K562 (cell line): ENCODE measurements at regions not wholly inside any gene's neighbourhood (a gene's known extent, or its start where the extent isn't known, plus 50 kb on each side); places are given as distances from the start of the nearest gene placed in this dataset.

Experiments used
- ATAC-seq: fragments of 200-7000 bp; cut with Tn5 transposase; 3 replicates; pipeline ENCODE4 v1.9.1; 2020; ENCODE audit warnings: moderate library complexity
- BruUV-seq: library from RNA; stranded (reverse); fragments of 400-500 nt; replicated peaks from 2 replicates; lab custom pipeline; 2021; lab: Mats Ljungman, UMichigan
- CTCF ChIA-PET: fragments of 300-600 bp; formaldehyde crosslinking; extraction: SDS; loops from one replicate; lab custom pipeline; 2021; ENCODE audit warnings: low intra/inter-chr PET ratio; lab: Yijun Ruan, JAX
- POLR2A ChIA-PET: fragments of 300-600, 350-650 bp; sonication (Branson Sonifier 250); formaldehyde crosslinking; extraction: SDS; loops from one replicate; lab custom pipeline; 2021; ENCODE audit warnings: antibody characterized with exemption, inconsistent platforms; lab: Yijun Ruan, JAX
- DNase-seq, 4 experiments: peaks; one replicate each; pipeline versions ENCODE4 v3.0.0 to v3.0.0-alpha.2; 2011 to 2018; ENCODE audit warnings: low spot score in 3 of 4, mixed read lengths in 3 of 4; ENCODE audit errors: extremely low read depth in 1 of 4
- FAIRE-seq: peaks from 2 replicates; lab custom pipeline; 2011; peaks lifted over from hg19 to GRCh38; lab: Jason Lieb, UNC
- H2AFZ ChIP-seq: 2 replicates; pipeline ENCODE4 v1.6.0; 2011; ENCODE audit warnings: low read depth, low read length, control low read depth, inconsistent platforms
- H3K27ac ChIP-seq: fragments of 200-600 bp; 3 replicates; pipeline ENCODE4 v1.8.0; 2011; ENCODE audit warnings: low read depth, mild to moderate bottlenecking, control low read depth, inconsistent platforms, low read length, moderate library complexity, mixed read lengths; ENCODE audit errors: extremely low read depth
- H3K27me3 ChIP-seq, 2 experiments: fragments of 300-600 bp in 1 of 2; 2 replicates in 1 of 2; 3 replicates in 1 of 2; pipeline versions ENCODE4 v1.6.0 to v1.8.0; 2011; ENCODE audit warnings: inconsistent platforms in 2 of 2, low read length in 2 of 2, mild to moderate bottlenecking in 1 of 2, mixed read lengths in 1 of 2, moderate library complexity in 1 of 2; ENCODE audit not compliant: control insufficient read depth in 2 of 2, insufficient read depth in 2 of 2
- H3K36me3 ChIP-seq: fragments of 300-600 bp; 3 replicates; pipeline ENCODE4 v1.8.0; 2011; ENCODE audit warnings: mild to moderate bottlenecking, low read length, inconsistent platforms; ENCODE audit not compliant: control insufficient read depth, insufficient read depth
- H3K4me1 ChIP-seq, 2 experiments: fragments of 200-600 bp in 1 of 2; replicated peaks in 1 of 2; 2 replicates in 1 of 2; 3 replicates in 1 of 2; pipeline versions ENCODE4 v1.5.1 to v1.8.0; 2011; ENCODE audit warnings: inconsistent platforms in 2 of 2, low read length in 2 of 2, mild to moderate bottlenecking in 1 of 2, mixed read lengths in 1 of 2, moderate library complexity in 1 of 2; ENCODE audit not compliant: control insufficient read depth in 2 of 2, insufficient read depth in 2 of 2
- H3K4me2 ChIP-seq: 2 replicates; pipeline ENCODE4 v1.6.1; 2011; ENCODE audit warnings: low read length, control low read depth, inconsistent platforms, mixed read lengths; ENCODE audit not compliant: insufficient read depth
- H3K4me3 ChIP-seq: fragments of 200-600 bp; sonication (generic), shearing (Covaris generic); 2 replicates; pipeline ENCODE4 v1.5.1; 2016; ENCODE audit warnings: control low read depth, inconsistent platforms
- H3K79me2 ChIP-seq: fragments of 200-600 bp; 3 replicates; pipeline ENCODE4 v1.8.0; 2011; ENCODE audit warnings: low read length, inconsistent platforms; ENCODE audit not compliant: control insufficient read depth, insufficient read depth
- H3K9ac ChIP-seq, 2 experiments: 2 replicates each; pipeline versions ENCODE4 v1.6.0 to v1.6.1; 2011; ENCODE audit warnings: low read depth in 2 of 2, low read length in 2 of 2, control low read depth in 1 of 2, inconsistent platforms in 1 of 2, mild to moderate bottlenecking in 1 of 2, mixed read lengths in 1 of 2; ENCODE audit not compliant: insufficient read depth in 1 of 2
- H3K9me1 ChIP-seq: one replicate; pipeline ENCODE4 v1.6.0; 2011; ENCODE audit warnings: inconsistent platforms, mild to moderate bottlenecking, low read length, moderate library complexity; ENCODE audit not compliant: control insufficient read depth, insufficient read depth
- H3K9me3 ChIP-seq: replicated peaks from 2 replicates; pipeline ENCODE4 v1.5.1; 2011; ENCODE audit warnings: low read depth, low read length, inconsistent platforms; ENCODE audit not compliant: control insufficient read depth, insufficient read depth
- H4K20me1 ChIP-seq: replicated peaks from 2 replicates; pipeline ENCODE4 v1.6.1; 2011; ENCODE audit warnings: low read length, inconsistent platforms, mixed read lengths; ENCODE audit not compliant: control insufficient read depth, insufficient read depth
- CAMTA2 ChIP-seq: fragments of 250-450 bp; sonication (Bioruptor Pico); conservative IDR thresholded peaks from 2 replicates; pipeline ENCODE4 v1.5.1; 2022
- CHD1 ChIP-seq: fragments of 200-600 bp; sonication (generic); IDR thresholded peaks from one replicate; pipeline ENCODE4 v1.6.1; 2012; ENCODE audit warnings: mild to moderate bottlenecking, moderate library complexity, low read length, inconsistent platforms
- CSDE1 ChIP-seq, 2 experiments: fragments of 450-650 bp; IDR thresholded peaks; 2 replicates each; pipeline ENCODE4 v1.6.1; 2016; ENCODE audit warnings: mild to moderate bottlenecking in 1 of 2
- FOXP1 ChIP-seq: sonication (generic); formaldehyde crosslinking; IDR thresholded peaks from 2 replicates; pipeline ENCODE4 v1.8.0; 2022; ENCODE audit warnings: mild to moderate bottlenecking, missing genetic modification reagents
- ZBTB26 ChIP-seq: fragments of 450-650 bp; formaldehyde crosslinking; IDR thresholded peaks from 2 replicates; pipeline ENCODE4 v1.4.0; 2022; ENCODE audit warnings: missing genetic modification characterization
- ZBTB8A ChIP-seq: fragments of 450-650 bp; IDR thresholded peaks from 2 replicates; pipeline ENCODE4 v1.6.1; 2018; ENCODE audit warnings: mild to moderate bottlenecking, moderate library complexity; ENCODE audit not compliant: partially characterized antibody
- ZNF407 ChIP-seq: fragments of 450-650 bp; IDR thresholded peaks from 2 replicates; pipeline ENCODE4 v1.6.1; 2016; ENCODE audit warnings: low read depth
- ZNF561 ChIP-seq: fragments of 450-650 bp; formaldehyde crosslinking; conservative IDR thresholded peaks from 2 replicates; pipeline ENCODE4 v1.4.0; 2020; ENCODE audit warnings: mild to moderate bottlenecking, moderate library complexity
- WGBS: fragments of 100-300 bp; shearing (Covaris generic); methylation state at CpG from one replicate; pipeline ENCODE4 v1.1.6; 2016; ENCODE audit warnings: low coverage, mixed read lengths; ENCODE audit not compliant: insufficient coverage; ENCODE audit errors: missing lambda C conversion rate; 5-methylcytosine and 5-hydroxymethylcytosine counted together
- in situ Hi-C: fragments of 300-500 bp; cut with MboI; formaldehyde crosslinking; loops from 4 replicates; pipeline ENCODE4 v1.15.0; 2018; ENCODE audit warnings: inconsistent platforms, mixed read lengths
- intact Hi-C: fragments of 100-400 bp; cut with micrococcal nuclease; formaldehyde crosslinking; loops from 2 replicates; pipeline ENCODE4 v1.14.2; 2022

GRCh38 chr3:101159478-101159877 lies 160.9 kb downstream of the IMPG2 start:
- Histone ChIP-seq H3K9ac (no peak overlapping the region), H2AFZ (no peak overlapping the region), H3K4me2 (no peak overlapping the region), H3K4me1 (no peaks in the 10 kb centered on the region), H3K79me2 (no peaks in the 10 kb centered on the region), H4K20me1 (no peaks in the 10 kb centered on the region), H3K36me3 (no peaks in the 10 kb centered on the region), H3K9me3 (no peaks in the 10 kb centered on the region), H3K4me3 (no peak overlapping the region), H3K27ac (no peak overlapping the region), H3K27me3 (no peaks in the 10 kb centered on the region), H3K9me1 (no peaks in the 10 kb centered on the region)
- ChIA-PET CTCF (no interaction called here), POLR2A (no interaction called here)
- FAIRE-seq (no peak), ATAC-seq (no peak), DNase-seq (no peak)
- no peak for TF ChIP-seq ZBTB26 (CRISPR knock-in tag)
- no TSS peak for BruUV-seq
- 23% methylated on average over 3 of the region's 3 CpGs for WGBS
- intact Hi-C loops = no loop called here
- in situ Hi-C loops = no loop called here

DNA sequence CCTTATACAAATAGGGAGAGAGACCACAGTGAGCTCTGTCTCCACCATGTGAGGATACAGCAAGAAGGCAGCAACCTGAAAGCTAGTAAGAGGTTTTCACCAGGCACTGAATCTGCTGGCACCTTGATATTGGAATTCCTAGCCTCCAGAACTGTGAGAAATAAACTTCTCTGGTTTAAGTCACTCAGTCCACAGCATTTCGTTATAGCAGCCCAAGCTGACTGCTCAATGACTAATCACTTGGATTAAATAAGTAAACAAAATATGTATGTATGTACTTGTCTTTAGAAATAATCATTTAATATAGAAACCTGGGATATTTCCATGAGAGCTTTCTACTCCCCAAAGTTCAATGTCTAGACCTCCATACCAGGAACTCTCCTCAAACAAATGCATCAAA lies 162.0 kb downstream of the IMPG2 start:
- Histone ChIP-seq H3K4me2 (no peak overlapping the region), H3K27ac (no peak overlapping the region), H3K4me3 (no peak overlapping the region), H3K9me3 (no peaks in the 10 kb centered on the region), H3K27me3 (no peaks in the 10 kb centered on the region), H3K4me1 (no peaks in the 10 kb centered on the region), H3K79me2 (no peaks in the 10 kb centered on the region), H3K36me3 (no peaks in the 10 kb centered on the region), H3K9ac (no peak overlapping the region), H4K20me1 (no peaks in the 10 kb centered on the region), H3K9me1 (no peaks in the 10 kb centered on the region), H2AFZ (no peak overlapping the region)
- whole genome bisulfite sequencing = 7% methylated on average over 1 of the region's 1 CpG
- POLR2A ChIA-PET = no interaction called here
- DNase-seq = no peak
- ATAC-seq = no peak
- CTCF ChIA-PET = no interaction called here
- intact Hi-C loops = no loop called here
- FAIRE-seq = no peak
- BruUV-seq = no TSS peak
- in situ Hi-C loops = no loop called here
- TF ChIP-seq ZBTB8A = no peak
- no peak for TF ChIP-seq ZNF407
- TF ChIP-seq CHD1 = no peak
- TF ChIP-seq FOXP1 = no peak
- TF ChIP-seq CSDE1 (IDR thresholded peaks at IDR 0.05) = no peak
- no peak for TF ChIP-seq ZNF561 (CRISPR knock-in tag)
- no peak for TF ChIP-seq CAMTA2 (CRISPR knock-in tag)
